T-helper 2 cell treated with Interferon-gamma antibody and Interleukin-4, amounts not matched to agents 5 μg/mL and 100 μg/mL, for 36 hours (primary cell): ENCODE measurements at regions not wholly inside any gene's neighbourhood (a gene's known extent, or its start where the extent isn't known, plus 50 kb on each side); places are given as distances from the start of the nearest gene placed in this dataset.

Experiments
- DNase-seq: peaks from one replicate; pipeline ENCODE4 v3.0.0; 2021; ENCODE audit warnings: low spot score
- H3K27ac Mint-ChIP-seq: one replicate; pipeline ENCODE4 v1.8.0; 2021; ENCODE audit warnings: mild to moderate bottlenecking, mixed read lengths
- H3K27me3 Mint-ChIP-seq: one replicate; pipeline ENCODE4 v1.8.0; 2021; ENCODE audit warnings: low read depth, mixed read lengths
- H3K36me3 Mint-ChIP-seq: one replicate; pipeline ENCODE4 v1.8.0; 2021; ENCODE audit warnings: low read depth, mixed read lengths
- H3K4me1 Mint-ChIP-seq: one replicate; pipeline ENCODE4 v1.8.0; 2021; ENCODE audit warnings: low read depth, mixed read lengths
- H3K4me3 Mint-ChIP-seq: one replicate; pipeline ENCODE4 v1.8.0; 2022; ENCODE audit warnings: mild to moderate bottlenecking, moderate library complexity, mixed read lengths
- H3K9me3 Mint-ChIP-seq: one replicate; pipeline ENCODE4 v1.8.0; 2021; ENCODE audit warnings: mixed read lengths

GRCh38 chr4:28976369-28976768 lies 1743.8 kb upstream of the PCDH7 start:
- H3K36me3 Mint-ChIP-seq = no peaks in the 10 kb centered on the region
- no peak overlapping the region for H3K4me3 Mint-ChIP-seq
- no peaks in the 10 kb centered on the region for H3K4me1 Mint-ChIP-seq
- no peaks in the 10 kb centered on the region for H3K27me3 Mint-ChIP-seq
- H3K27ac Mint-ChIP-seq = no peak overlapping the region
- no peak for DNase-seq
- peaks cover 13% of the 10 kb centered on the region for H3K9me3 Mint-ChIP-seq

DNA sequence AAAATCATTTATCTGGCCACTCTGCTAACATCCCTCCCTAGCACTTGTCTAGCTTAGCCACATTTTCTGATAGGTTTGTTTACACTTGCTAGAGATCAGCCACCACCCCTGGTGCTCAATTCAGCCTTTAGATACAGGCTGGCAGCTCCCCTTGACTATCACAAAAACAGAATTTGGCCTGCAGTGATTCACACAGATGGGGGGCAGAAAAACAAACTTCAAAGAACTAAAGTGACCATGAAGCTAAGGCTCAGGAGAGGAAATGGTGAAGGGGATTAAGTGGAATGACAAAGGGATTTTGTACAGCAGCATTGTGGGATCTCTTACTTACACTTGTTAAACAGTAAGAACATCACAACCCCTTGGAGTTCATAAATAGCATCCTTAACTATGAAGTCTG lies 1718.0 kb upstream of the PCDH7 start:
- no peak overlapping the region for H3K4me3 Mint-ChIP-seq
- H3K27me3 Mint-ChIP-seq = no peaks in the 10 kb centered on the region
- no peaks in the 10 kb centered on the region for H3K36me3 Mint-ChIP-seq
- H3K27ac Mint-ChIP-seq = no peak overlapping the region
- peaks cover 21% of the 10 kb centered on the region for H3K9me3 Mint-ChIP-seq
- no peak for DNase-seq
- no peaks in the 10 kb centered on the region for H3K4me1 Mint-ChIP-seq

DNA sequence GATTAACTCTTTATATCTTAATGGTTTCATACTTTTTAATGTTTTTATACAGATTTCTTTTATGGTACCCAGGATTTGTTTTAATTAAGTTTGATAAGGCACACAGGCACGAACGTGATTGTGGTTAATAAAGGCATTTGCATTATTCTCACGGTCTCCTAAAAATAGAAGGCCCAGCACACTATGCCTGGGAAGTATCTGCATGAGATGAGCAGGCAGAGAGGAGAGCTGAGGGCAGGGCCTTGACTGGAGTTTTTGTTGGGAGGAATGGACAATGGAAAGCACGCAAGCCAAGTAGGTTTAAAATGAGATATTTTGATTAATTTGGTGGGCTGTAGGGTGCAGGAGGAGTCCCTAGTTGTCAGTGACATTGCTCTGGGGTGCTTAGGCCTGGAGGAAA lies 1714.3 kb upstream of the PCDH7 start:
- H3K27ac Mint-ChIP-seq = no peak overlapping the region
- peaks cover 37% of the 10 kb centered on the region for H3K9me3 Mint-ChIP-seq

GRCh38 chr4:29009908-29010307 lies 1710.3 kb upstream of the PCDH7 start:
- no peak overlapping the region for H3K27ac Mint-ChIP-seq
- no peak overlapping the region for H3K4me3 Mint-ChIP-seq
- DNase-seq = no peak
- peaks cover 58% of the 10 kb centered on the region for H3K9me3 Mint-ChIP-seq
- H3K27me3 Mint-ChIP-seq = no peaks in the 10 kb centered on the region
- no peaks in the 10 kb centered on the region for H3K4me1 Mint-ChIP-seq
- no peaks in the 10 kb centered on the region for H3K36me3 Mint-ChIP-seq

More for the DNA sequence above, 1714.3 kb upstream of the PCDH7 start:
- no peak overlapping the region for H3K4me3 Mint-ChIP-seq
- no peaks in the 10 kb centered on the region for H3K36me3 Mint-ChIP-seq
- no peaks in the 10 kb centered on the region for H3K4me1 Mint-ChIP-seq
- DNase-seq = no peak
- no peaks in the 10 kb centered on the region for H3K27me3 Mint-ChIP-seq

DNA sequence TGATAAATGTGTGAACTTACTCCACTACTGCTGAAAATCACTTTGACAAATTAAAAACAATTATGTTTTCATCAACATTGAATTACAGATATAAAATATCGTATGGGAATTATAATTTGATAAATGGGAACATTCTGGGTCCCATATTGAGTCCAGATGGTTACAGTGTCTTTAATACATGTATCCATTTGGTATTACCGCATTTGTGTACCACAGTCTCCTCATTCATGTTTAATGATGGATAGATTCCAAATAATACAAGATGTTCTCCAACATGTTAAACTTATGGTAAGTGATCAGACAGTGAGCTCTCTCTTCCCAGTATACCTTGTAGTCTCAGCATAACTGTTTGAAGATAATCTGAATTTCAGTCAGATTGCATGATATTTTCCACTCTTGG lies 1706.8 kb upstream of the PCDH7 start:
- Mint-ChIP-seq H3K27ac (no peak overlapping the region), H3K4me1 (no peaks in the 10 kb centered on the region), H3K9me3 (peaks cover 58% of the 10 kb centered on the region), H3K36me3 (no peaks in the 10 kb centered on the region), H3K4me3 (no peak overlapping the region), H3K27me3 (no peaks in the 10 kb centered on the region)
- DNase-seq = no peak

- H3K9me3 Mint-ChIP-seq = peaks cover 58% of the 10 kb centered on the region
- H3K27me3 Mint-ChIP-seq = no peaks in the 10 kb centered on the region
- DNase-seq = no peak
- no peak overlapping the region for H3K4me3 Mint-ChIP-seq
- H3K4me1 Mint-ChIP-seq = no peaks in the 10 kb centered on the region
- H3K27ac Mint-ChIP-seq = no peak overlapping the region
- H3K36me3 Mint-ChIP-seq = no peaks in the 10 kb centered on the region
Measured at GRCh38 chr4:29014555-29014954, 1705.6 kb upstream of the PCDH7 start.

DNA sequence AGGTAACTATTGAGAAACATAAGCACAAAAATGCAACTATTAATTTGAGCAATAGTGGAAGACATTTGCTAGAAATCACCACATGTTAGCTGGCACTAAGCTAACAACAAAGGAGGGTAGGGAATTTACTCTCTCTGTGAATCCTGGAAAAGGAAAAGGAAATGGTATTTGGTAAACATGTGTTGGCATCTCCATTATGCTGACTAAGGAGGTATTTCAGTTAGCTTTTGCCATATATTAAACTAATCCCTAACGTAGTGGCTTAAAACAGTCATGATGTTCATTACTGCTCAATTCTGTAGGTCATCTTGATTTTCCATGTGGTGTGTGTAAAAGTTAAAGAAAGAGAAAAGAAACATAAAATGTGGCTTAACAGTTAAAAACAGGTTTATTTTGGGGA lies 1686.5 kb upstream of the PCDH7 start:
- Mint-ChIP-seq H3K4me1 (no peaks in the 10 kb centered on the region), H3K4me3 (no peak overlapping the region), H3K36me3 (no peaks in the 10 kb centered on the region), H3K27ac (no peak overlapping the region), H3K9me3 (peaks cover 52% of the 10 kb centered on the region), H3K27me3 (no peaks in the 10 kb centered on the region)
- no peak for DNase-seq

GRCh38 chr4:29037501-29037900 lies 1682.7 kb upstream of the PCDH7 start:
- no peaks in the 10 kb centered on the region for H3K36me3 Mint-ChIP-seq
- DNase-seq = no peak
- H3K4me3 Mint-ChIP-seq = no peak overlapping the region
- H3K27me3 Mint-ChIP-seq = no peaks in the 10 kb centered on the region
- peaks cover 40% of the 10 kb centered on the region for H3K9me3 Mint-ChIP-seq
- H3K27ac Mint-ChIP-seq = no peak overlapping the region
- H3K4me1 Mint-ChIP-seq = no peaks in the 10 kb centered on the region

DNA sequence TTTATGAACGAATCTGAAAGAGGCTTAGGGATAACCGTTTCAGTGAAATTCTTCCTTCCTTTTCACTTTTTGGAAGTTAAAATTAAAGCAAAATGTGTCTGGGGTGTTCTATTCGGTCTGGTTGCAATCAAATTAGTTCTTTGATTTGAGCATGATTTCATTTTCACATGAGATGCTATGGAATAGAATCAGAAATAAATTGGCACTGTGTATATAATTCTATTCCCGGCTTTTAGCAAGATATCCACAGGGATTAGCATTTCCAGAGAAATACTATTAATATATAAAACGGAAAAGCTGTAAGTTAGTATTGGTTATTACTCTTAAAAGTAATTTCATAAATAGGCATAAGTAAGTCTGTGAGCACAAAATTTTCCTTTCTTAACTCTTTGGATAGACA lies 1676.8 kb upstream of the PCDH7 start:
- H3K27me3 Mint-ChIP-seq = no peaks in the 10 kb centered on the region
- no peak overlapping the region for H3K27ac Mint-ChIP-seq
- no peaks in the 10 kb centered on the region for H3K4me1 Mint-ChIP-seq
- H3K4me3 Mint-ChIP-seq = no peak overlapping the region
- peaks cover 33% of the 10 kb centered on the region for H3K9me3 Mint-ChIP-seq
- DNase-seq = no peak
- H3K36me3 Mint-ChIP-seq = no peaks in the 10 kb centered on the region

GRCh38 chr4:29046186-29046585 lies 1674.0 kb upstream of the PCDH7 start:
- Mint-ChIP-seq H3K9me3 (peaks cover 34% of the 10 kb centered on the region), H3K27ac (no peak overlapping the region), H3K36me3 (no peaks in the 10 kb centered on the region), H3K4me1 (no peaks in the 10 kb centered on the region), H3K4me3 (no peak overlapping the region), H3K27me3 (no peaks in the 10 kb centered on the region)
- no peak for DNase-seq

DNA sequence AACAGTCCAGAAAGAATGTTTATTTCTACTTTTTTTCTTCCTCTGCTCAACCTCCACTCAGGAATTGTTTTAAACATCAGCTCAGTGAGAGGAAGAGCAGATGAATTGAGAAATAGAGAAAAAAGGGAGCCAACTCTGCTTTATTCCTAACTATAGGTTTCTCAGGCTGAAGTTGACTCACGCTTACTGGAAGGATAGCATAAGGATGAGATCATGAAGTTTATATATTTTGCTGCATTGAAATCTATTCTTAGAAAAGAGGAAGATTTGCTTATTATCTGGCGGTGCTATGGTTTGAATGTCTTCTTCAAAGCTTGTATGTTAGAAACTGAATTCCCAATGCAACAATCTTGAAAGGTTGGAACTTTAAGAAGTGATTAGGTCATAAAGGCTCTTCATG lies 1673.4 kb upstream of the PCDH7 start:
- no peak overlapping the region for H3K27ac Mint-ChIP-seq
- H3K36me3 Mint-ChIP-seq = no peaks in the 10 kb centered on the region
- peaks cover 34% of the 10 kb centered on the region for H3K9me3 Mint-ChIP-seq
- no peak overlapping the region for H3K4me3 Mint-ChIP-seq
- H3K4me1 Mint-ChIP-seq = no peaks in the 10 kb centered on the region
- no peaks in the 10 kb centered on the region for H3K27me3 Mint-ChIP-seq
- no peak for DNase-seq

DNA sequence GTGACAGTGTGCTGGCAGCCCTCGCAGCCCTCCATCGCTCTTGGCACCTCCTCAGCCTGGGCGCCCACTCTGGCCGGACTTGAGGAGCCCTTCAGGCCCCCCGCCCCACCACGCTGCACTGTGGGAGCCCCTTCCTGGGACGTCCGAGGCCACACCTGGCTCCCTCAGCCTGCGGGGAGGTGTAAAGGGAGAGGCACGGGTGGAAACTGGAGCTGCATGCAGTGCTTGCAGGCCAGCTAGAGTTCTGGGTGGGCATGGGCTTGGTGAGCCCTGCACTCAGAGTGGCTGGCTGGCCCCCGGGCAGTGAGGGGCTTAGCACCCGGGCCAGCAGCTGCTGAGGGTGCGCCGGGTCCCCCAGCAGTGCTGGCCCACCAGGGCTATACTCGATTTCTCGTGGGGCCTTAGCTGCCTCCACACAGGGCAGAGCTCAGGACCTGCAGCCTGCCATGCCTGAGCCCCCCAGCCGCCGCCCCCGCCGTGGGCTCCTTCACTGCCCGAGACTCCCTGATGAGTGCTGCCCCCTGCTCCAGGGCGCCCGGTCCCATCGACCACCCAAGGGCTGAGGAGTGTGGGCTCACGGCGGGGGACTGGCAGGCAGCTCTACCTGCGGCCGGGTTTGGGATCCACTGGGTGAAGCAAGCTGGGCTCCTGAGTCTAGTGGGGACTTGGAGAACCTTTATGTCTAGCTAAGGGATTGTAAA lies 1672.7 kb upstream of the PCDH7 start:
- H3K36me3 Mint-ChIP-seq = no peaks in the 10 kb centered on the region
- peaks cover 34% of the 10 kb centered on the region for H3K9me3 Mint-ChIP-seq
- no peak overlapping the region for H3K4me3 Mint-ChIP-seq
- H3K4me1 Mint-ChIP-seq = no peaks in the 10 kb centered on the region
- H3K27ac Mint-ChIP-seq = no peak overlapping the region
- no peaks in the 10 kb centered on the region for H3K27me3 Mint-ChIP-seq
- DNase-seq = no peak

DNA sequence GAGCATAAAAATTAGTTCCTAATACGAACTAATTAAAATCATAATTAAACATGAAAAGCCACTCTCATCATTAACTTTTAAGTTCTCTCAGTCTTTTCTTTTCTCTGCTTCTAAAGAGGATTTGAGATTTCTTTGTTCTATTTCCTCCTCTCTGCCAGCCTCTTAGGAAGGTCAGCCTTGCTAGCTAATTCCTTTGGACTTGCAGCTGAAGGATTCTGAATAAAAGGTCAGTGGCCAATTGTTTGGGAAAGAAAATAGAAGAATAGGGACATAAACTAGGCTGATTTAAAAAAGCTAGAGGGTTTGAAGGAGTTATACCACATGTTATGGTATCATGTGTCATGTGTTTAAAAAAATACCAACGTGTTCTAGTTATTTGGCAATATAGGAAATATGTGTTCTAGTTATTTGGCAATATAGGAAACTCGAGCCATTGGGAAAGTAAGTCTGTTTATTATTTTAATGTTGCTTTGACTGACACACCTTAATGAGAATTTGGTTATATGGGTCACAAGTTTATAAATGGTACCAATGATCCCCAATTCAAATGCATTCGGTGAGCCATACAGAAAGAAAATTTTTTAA lies 1668.7 kb upstream of the PCDH7 start:
- no peak overlapping the region for H3K4me3 Mint-ChIP-seq
- no peaks in the 10 kb centered on the region for H3K27me3 Mint-ChIP-seq
- peaks cover 29% of the 10 kb centered on the region for H3K9me3 Mint-ChIP-seq
- no peak for DNase-seq
- H3K36me3 Mint-ChIP-seq = no peaks in the 10 kb centered on the region
- H3K27ac Mint-ChIP-seq = no peak overlapping the region
- no peaks in the 10 kb centered on the region for H3K4me1 Mint-ChIP-seq

GRCh38 chr4:29052266-29052665 lies 1667.9 kb upstream of the PCDH7 start:
- DNase-seq = no peak
- Mint-ChIP-seq H3K27me3 (no peaks in the 10 kb centered on the region), H3K9me3 (peaks cover 28% of the 10 kb centered on the region), H3K36me3 (no peaks in the 10 kb centered on the region), H3K4me1 (no peaks in the 10 kb centered on the region), H3K4me3 (no peak overlapping the region), H3K27ac (no peak overlapping the region)

DNA sequence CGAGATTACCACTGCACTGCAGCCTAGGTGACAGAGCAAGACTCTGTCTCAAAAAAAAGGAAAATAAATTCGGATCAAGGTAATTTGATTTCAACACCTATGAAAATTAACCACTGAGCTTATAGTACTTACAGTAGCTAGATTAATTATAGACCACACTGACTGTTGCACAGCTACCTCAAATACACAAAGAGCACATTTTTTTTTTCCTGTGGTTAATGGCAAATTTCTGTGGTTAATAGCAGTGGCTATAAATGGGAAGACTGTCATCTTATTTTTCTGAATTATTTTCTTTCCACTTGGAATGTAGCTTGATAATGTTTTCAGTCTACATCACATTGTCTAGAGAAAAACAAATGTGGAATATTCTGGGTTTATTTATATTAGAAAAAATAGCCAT lies 1661.6 kb upstream of the PCDH7 start:
- Mint-ChIP-seq H3K4me1 (no peaks in the 10 kb centered on the region), H3K9me3 (peaks cover 30% of the 10 kb centered on the region)
- DNase-seq = no peak

More for the DNA sequence above, 1661.6 kb upstream of the PCDH7 start:
- Mint-ChIP-seq H3K36me3 (no peaks in the 10 kb centered on the region), H3K4me3 (no peak overlapping the region), H3K27me3 (no peaks in the 10 kb centered on the region), H3K27ac (no peak overlapping the region)
